Lower leg skin (tissue), 4 donors: ENCODE measurements at regions not wholly inside any gene's neighbourhood (a gene's known extent, or its start where the extent isn't known, plus 50 kb on each side); places are given as distances from the start of the nearest gene placed in this dataset.
"Not testable (repeated sequence)": the region's sequence is repeated elsewhere in the genome, so short reads cannot be mapped to it uniquely, and the experiment has no call there.

ENCODE experiments used
- DNase-seq, 2 donors: peaks; one replicate each; pipeline ENCODE4 v3.0.0-alpha.2; 2019; ENCODE audit warnings: low spot score in 2 of 2
- H3K4me3 ChIP-seq: fragments of 200-600 bp; sonication (generic); 2 replicates; pipeline ENCODE4 v1.5.1; 2017; ENCODE audit warnings: mild to moderate bottlenecking, low read depth; ENCODE audit not compliant: poor library complexity, severe bottlenecking
- CTCF ChIP-seq, 3 donors: fragments of 450-650 bp; IDR thresholded peaks; one replicate each; pipeline ENCODE4 v1.5.1; 2016; ENCODE audit warnings: antibody characterized with exemption in 3 of 3, mild to moderate bottlenecking in 3 of 3, moderate library complexity in 2 of 3
- POLR2A ChIP-seq, 2 donors: fragments of 450-650 bp; IDR thresholded peaks; one replicate each; pipeline ENCODE4 v1.6.1; 2016 to 2017; ENCODE audit warnings: antibody characterized with exemption in 2 of 2, mild to moderate bottlenecking in 1 of 2, moderate library complexity in 1 of 2
- WGBS, 2 donors: methylation state at CpG; one replicate each; pipeline ENCODE4 v1.1.5; 2018; 5-methylcytosine and 5-hydroxymethylcytosine counted together
- intact Hi-C: fragments of 100-400 bp; cut with DNase I; formaldehyde crosslinking; loops from one replicate; pipeline ENCODE4 v1.15.0; 2023; ENCODE audit warnings: low total_unique reads

DNA sequence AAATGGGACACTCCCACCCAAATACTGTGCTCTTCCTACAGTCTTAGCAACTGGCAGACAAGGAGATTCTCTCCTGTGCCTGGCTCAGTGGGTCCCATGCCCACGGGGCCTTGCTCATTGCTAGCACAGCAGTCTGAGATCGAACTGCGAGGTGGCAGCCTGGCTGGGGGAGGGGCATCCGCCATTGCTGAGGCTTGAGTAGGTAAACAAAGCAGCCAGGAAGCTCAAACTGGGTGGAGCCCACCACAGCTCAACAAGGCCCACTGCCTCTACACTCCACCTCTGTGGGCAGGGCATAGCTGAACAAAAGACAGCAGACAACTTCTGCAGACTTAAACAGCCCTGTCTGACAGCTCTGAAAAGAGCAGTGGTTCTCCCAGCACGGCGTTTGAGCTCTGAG, 174.8 kb downstream of the COL12A1 start:
- H3K4me3 ChIP-seq, intact Hi-C loops: not testable (repeated sequence)
- 82 to 95% methylated on average over 6 of the region's 6 CpGs for WGBS, 2 donors

DNA sequence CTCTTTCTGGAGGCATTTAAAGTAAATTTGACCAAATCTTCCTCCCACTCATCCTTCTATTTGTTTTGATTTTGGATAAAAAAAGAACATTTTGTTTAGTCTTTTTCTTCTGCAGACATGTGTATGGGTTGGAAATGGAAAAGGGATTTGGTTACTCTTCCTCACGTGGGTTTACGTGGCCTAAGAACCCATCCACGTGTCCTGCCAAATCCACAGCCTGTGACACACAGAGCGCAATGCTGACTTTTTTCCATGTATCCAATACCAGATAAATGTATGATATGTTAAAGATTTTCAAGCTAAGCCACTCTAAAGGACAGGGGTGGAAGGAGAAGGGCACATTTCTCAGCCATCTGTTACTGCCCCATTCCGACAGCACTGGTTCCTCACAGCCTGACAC, 176.5 kb downstream of the COL12A1 start:
- 90 to 92% methylated on average over 5 of the region's 5 CpGs for WGBS, 2 donors
- intact Hi-C loops = no loop called here
- TF ChIP-seq CTCF (IDR thresholded peaks at IDR 0.05) (no peak), POLR2A (IDR thresholded peaks at IDR 0.05) (no peak)

More for the DNA sequence above, 174.8 kb downstream of the COL12A1 start:
- DNase-seq = not testable (repeated sequence)

DNA sequence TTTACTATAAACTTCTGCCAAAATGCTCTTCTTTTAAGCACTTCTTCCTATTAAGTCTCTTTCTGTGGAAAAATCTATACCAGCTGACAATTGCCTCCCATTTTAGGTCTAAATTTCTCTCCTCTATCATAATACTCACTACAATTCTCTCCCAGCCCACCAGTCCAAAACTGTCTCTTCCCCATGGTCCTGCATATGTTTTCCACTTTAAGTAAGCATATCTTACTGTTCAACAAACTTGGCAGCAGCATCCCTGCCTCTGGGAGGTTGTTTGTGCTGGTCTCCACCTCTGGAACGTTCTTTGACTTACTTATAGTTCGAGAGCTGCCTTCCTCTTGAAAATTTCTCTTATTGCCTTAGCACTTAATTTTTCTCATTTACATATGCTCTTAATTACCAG, 180.5 kb downstream of the COL12A1 start:
- no peak for TF ChIP-seq CTCF (IDR thresholded peaks at IDR 0.05)
- WGBS, 2 donors = 54 to 72% methylated on average over 2 of the region's 2 CpGs
- DNase-seq = no peak
- H3K4me3 ChIP-seq = no peak overlapping the region
- intact Hi-C loops = no loop called here

More for the DNA sequence above, 176.5 kb downstream of the COL12A1 start:
- DNase-seq = no peak
- no peak overlapping the region for H3K4me3 ChIP-seq

- no peak for DNase-seq
- H3K4me3 ChIP-seq = no peak overlapping the region
- TF ChIP-seq POLR2A (IDR thresholded peaks at IDR 0.05) = no peak
- no peak for TF ChIP-seq CTCF (IDR thresholded peaks at IDR 0.05)
- intact Hi-C loops = no loop called here
- 64 to 65% methylated on average over 1 of the region's 1 CpG for WGBS, 2 donors
Measured at GRCh38 chr6:75024828-75025227, 181.0 kb downstream of the COL12A1 start.

DNA sequence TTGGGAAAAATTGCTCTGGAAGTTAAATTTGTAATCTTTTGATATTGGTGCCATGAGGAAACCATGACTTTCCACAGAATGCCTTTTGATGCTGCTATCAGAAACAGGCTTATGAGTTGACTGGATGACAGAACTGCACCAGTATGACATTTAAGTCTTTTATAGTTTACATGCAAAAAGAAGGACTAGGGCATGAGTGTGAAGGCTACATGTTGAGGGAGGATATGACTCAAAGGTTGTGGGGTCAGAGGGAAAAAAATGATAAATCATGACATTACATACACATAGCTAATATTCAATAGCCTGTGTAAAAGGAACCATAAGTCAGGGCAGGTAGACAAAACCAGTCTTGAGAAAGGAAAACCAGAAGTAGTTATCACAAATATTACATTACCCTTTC, 182.2 kb downstream of the COL12A1 start:
- no peak overlapping the region for H3K4me3 ChIP-seq
- TF ChIP-seq CTCF (IDR thresholded peaks at IDR 0.05) (no peak), POLR2A (IDR thresholded peaks at IDR 0.05) (no peak)
- intact Hi-C loops = no loop called here
- no peak for DNase-seq

GRCh38 chr6:75020971-75021370, 184.9 kb downstream of the COL12A1 start:
- intact Hi-C loops = no loop called here
- TF ChIP-seq CTCF (IDR thresholded peaks at IDR 0.05) (no peak), POLR2A (IDR thresholded peaks at IDR 0.05) (no peak)
- no peak overlapping the region for H3K4me3 ChIP-seq
- 80 to 83% methylated on average over 1 of the region's 1 CpG for WGBS, 2 donors
- no peak for DNase-seq
